ENCODE measurements at regions not wholly inside any gene's neighbourhood (a gene's known extent, or its start where the extent isn't known, plus 50 kb on each side); places are given as distances from the start of the nearest gene placed in this dataset.

DNA sequence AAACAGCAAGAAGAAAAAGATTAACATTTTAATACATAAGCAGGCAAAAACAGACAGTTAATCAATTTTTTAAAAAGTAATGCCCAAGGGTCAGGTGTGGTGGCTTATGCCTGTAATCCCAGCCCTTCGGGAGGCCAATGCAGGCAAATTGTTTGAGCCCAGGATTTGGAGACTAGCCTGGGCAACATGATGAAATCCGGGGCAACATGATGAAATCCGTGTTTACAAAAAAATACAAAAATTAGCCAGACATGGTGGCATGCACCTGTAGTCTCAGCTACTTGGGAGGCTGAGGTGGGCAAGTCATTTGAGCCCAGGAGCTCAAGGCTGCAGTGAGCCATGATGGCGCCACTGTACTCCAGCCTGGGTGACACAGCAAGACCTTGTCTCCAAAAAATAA, 94.1 kb upstream of the DST start:
- TF ChIP-seq, protein P1, sequence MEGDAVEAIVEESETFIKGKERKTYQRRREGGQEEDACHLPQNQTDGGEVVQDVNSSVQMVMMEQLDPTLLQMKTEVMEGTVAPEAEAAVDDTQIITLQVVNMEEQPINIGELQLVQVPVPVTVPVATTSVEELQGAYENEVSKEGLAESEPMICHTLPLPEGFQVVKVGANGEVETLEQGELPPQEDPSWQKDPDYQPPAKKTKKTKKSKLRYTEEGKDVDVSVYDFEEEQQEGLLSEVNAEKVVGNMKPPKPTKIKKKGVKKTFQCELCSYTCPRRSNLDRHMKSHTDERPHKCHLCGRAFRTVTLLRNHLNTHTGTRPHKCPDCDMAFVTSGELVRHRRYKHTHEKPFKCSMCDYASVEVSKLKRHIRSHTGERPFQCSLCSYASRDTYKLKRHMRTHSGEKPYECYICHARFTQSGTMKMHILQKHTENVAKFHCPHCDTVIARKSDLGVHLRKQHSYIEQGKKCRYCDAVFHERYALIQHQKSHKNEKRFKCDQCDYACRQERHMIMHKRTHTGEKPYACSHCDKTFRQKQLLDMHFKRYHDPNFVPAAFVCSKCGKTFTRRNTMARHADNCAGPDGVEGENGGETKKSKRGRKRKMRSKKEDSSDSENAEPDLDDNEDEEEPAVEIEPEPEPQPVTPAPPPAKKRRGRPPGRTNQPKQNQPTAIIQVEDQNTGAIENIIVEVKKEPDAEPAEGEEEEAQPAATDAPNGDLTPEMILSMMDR (IDR thresholded peaks at IDR 0.05 in 2 of 3, conservative IDR thresholded peaks at IDR 0.05 in 1 of 3; ENCODE audit: control insufficient read depth in 2 of 3, extremely low read depth in 1 of 3, insufficient read depth in 1 of 3, low read depth in 3 of 3, low read length in 3 of 3): no peak
- TF ChIP-seq FOS (IDR thresholded peaks at IDR 0.05; ENCODE audit: borderline replicate concordance, extremely low read depth, insufficient read length) (no peak), CEBPB (IDR thresholded peaks at IDR 0.05; ENCODE audit: borderline replicate concordance in 1 of 2, low read depth in 2 of 2, low read length in 2 of 2) (no peak), RCOR1 (conservative IDR thresholded peaks at IDR 0.05; ENCODE audit: low read depth, low read length) (no peak)
